PC-3 (cell line): ENCODE measurements at regions not wholly inside any gene's neighbourhood (a gene's known extent, or its start where the extent isn't known, plus 50 kb on each side); places are given as distances from the start of the nearest gene placed in this dataset.

Source experiments
- ATAC-seq: fragments of 200-7000 bp; cut with Tn5 transposase; 2 replicates; pipeline ENCODE4 v1.9.1; 2020; ENCODE audit warnings: mild to moderate bottlenecking, moderate library complexity
- BruUV-seq: library from RNA; stranded (reverse); fragments of 400-500 nt; replicated peaks from 2 replicates; lab custom pipeline; 2021; lab: Mats Ljungman, UMichigan
- CTCF ChIA-PET: fragments of 300-600 bp; sonication (Branson Sonifier 250); formaldehyde crosslinking; loops from one replicate; lab custom pipeline; 2022; ENCODE audit warnings: antibody characterized with exemption; lab: Charles Lee
- POLR2A ChIA-PET: fragments of 300-600 bp; sonication (Branson Sonifier 250); formaldehyde crosslinking; loops from one replicate; lab custom pipeline; 2022; ENCODE audit warnings: antibody characterized with exemption; ENCODE audit not compliant: unreplicated experiment; lab: Charles Lee
- DNase-seq: peaks from one replicate; pipeline ENCODE4 v3.0.0-alpha.2; 2015
- H2AFZ ChIP-seq: fragments of 300-600 bp; sonication (generic); 2 replicates; pipeline ENCODE4 v1.6.0; 2016; ENCODE audit warnings: antibody characterized with exemption, low read length
- H3F3A ChIP-seq: fragments of 300-600 bp; sonication (generic); one replicate; pipeline ENCODE4 v1.6.0; 2017; ENCODE audit warnings: antibody characterized with exemption, low read length, control low read depth, mild to moderate bottlenecking; ENCODE audit not compliant: unreplicated experiment
- H3K27ac ChIP-seq: fragments of 300-600 bp; sonication (generic); 2 replicates; pipeline ENCODE4 v1.5.1; 2016; ENCODE audit warnings: mild to moderate bottlenecking, low read length
- H3K27me3 ChIP-seq: fragments of 300-600 bp; sonication (generic); 2 replicates; pipeline ENCODE4 v1.6.1; 2016; ENCODE audit warnings: low read length, mixed read lengths
- H3K36me3 ChIP-seq: fragments of 300-600 bp; sonication (generic); 2 replicates; pipeline ENCODE4 v1.6.1; 2016; ENCODE audit warnings: low read depth, mixed run types, low read length, mixed read lengths
- H3K4me1 ChIP-seq: fragments of 300-600 bp; sonication (generic); 2 replicates; pipeline ENCODE4 v1.5.1; 2016; ENCODE audit warnings: low read length; ENCODE audit not compliant: insufficient read depth
- H3K4me2 ChIP-seq: fragments of 300-600 bp; sonication (generic); 2 replicates; pipeline ENCODE4 v1.6.0; 2016; ENCODE audit warnings: low read length
- H3K4me3 ChIP-seq: fragments of 300-600 bp; sonication (generic); 2 replicates; pipeline ENCODE4 v1.5.1; 2016; ENCODE audit warnings: mild to moderate bottlenecking, low read length, mixed read lengths
- H3K79me2 ChIP-seq: fragments of 300-600 bp; sonication (generic); 2 replicates; pipeline ENCODE4 v1.6.1; 2017; ENCODE audit warnings: low read length, mixed read lengths
- H3K9ac ChIP-seq: fragments of 300-600 bp; sonication (generic); 2 replicates; pipeline ENCODE4 v1.6.0; 2016; ENCODE audit warnings: mild to moderate bottlenecking, low read length
- H3K9me2 ChIP-seq: fragments of 300-600 bp; sonication (generic); replicated peaks from 2 replicates; pipeline ENCODE4 v1.6.1; 2016; ENCODE audit warnings: mixed run types, low read length, mixed read lengths
- H3K9me3 ChIP-seq: fragments of 300-600 bp; sonication (generic); 2 replicates; pipeline ENCODE4 v1.6.1; 2016; ENCODE audit warnings: low read length, mixed read lengths
- H4K20me1 ChIP-seq: fragments of 300-600 bp; sonication (generic); 2 replicates; pipeline ENCODE4 v1.6.1; 2016; ENCODE audit warnings: low read length, mixed read lengths
- CTCF ChIP-seq: fragments of 300-600 bp; sonication (generic); conservative IDR thresholded peaks from 2 replicates; pipeline ENCODE4 v1.5.1; 2017; ENCODE audit warnings: antibody characterized with exemption, low read depth, mild to moderate bottlenecking, low read length
- EZH2 ChIP-seq: fragments of 300-600 bp; sonication (generic); IDR thresholded peaks from one replicate; pipeline ENCODE4 v1.6.1; 2017; ENCODE audit warnings: antibody characterized with exemption, mild to moderate bottlenecking, low read length; ENCODE audit not compliant: unreplicated experiment
- EZH2phosphoT487 ChIP-seq: fragments of 300-600 bp; sonication (generic); IDR thresholded peaks from 2 replicates; pipeline ENCODE4 v1.6.1; 2018; ENCODE audit warnings: mild to moderate bottlenecking, antibody characterized with exemption, low read length, borderline replicate concordance
- intact Hi-C: fragments of 100-400 bp; cut with micrococcal nuclease; formaldehyde crosslinking; loops from 2 replicates; pipeline ENCODE4 v1.9.0; 2023

- Histone ChIP-seq H3K27me3 (no peaks in the 10 kb centered on the region), H2AFZ (no peak overlapping the region), H3K4me3 (no peak overlapping the region), H3K9me2 (0 out of 2 replicates have a peak, but pooled peaks cover 4% of the 10 kb centered on the region), H4K20me1 (no peaks in the 10 kb centered on the region), H3K4me1 (no peaks in the 10 kb centered on the region), H3F3A (no peaks in the 10 kb centered on the region), H3K36me3 (no peaks in the 10 kb centered on the region), H3K9ac (no peak overlapping the region), H3K9me3 (no peaks in the 10 kb centered on the region), H3K79me2 (no peaks in the 10 kb centered on the region), H3K27ac (no peak overlapping the region), H3K4me2 (no peak overlapping the region)
- ATAC-seq (no peak), DNase-seq (no peak)
- no peak for TF ChIP-seq EZH2phosphoT487
- TF ChIP-seq CTCF = no peak
- no peak for TF ChIP-seq EZH2
- ChIA-PET POLR2A (no interaction called here), CTCF (no interaction called here)
- intact Hi-C loops = no loop called here
- no TSS peak for BruUV-seq
Observed at GRCh38 chr21:25296252-25296651, 311.0 kb downstream of the MRPL39 start.

- Histone ChIP-seq H4K20me1 (no peaks in the 10 kb centered on the region), H3K9ac (no peak overlapping the region), H3K9me3 (no peaks in the 10 kb centered on the region), H3K36me3 (no peaks in the 10 kb centered on the region), H3K4me1 (no peaks in the 10 kb centered on the region), H3K4me3 (no peak overlapping the region), H3K27ac (no peak overlapping the region), H2AFZ (no peak overlapping the region), H3K27me3 (no peaks in the 10 kb centered on the region), H3K4me2 (no peak overlapping the region), H3F3A (no peaks in the 10 kb centered on the region), H3K79me2 (no peaks in the 10 kb centered on the region), H3K9me2 (0 out of 2 replicates have a peak, but pooled peaks cover 4% of the 10 kb centered on the region)
- no peak for ATAC-seq
- TF ChIP-seq EZH2 (no peak), EZH2phosphoT487 (no peak), CTCF (no peak)
- ChIA-PET CTCF (no interaction called here), POLR2A (no interaction called here)
- DNase-seq = no peak
- no TSS peak for BruUV-seq
- intact Hi-C loops = no loop called here
Observed at GRCh38 chr21:25292396-25292795, 314.9 kb downstream of the MRPL39 start.

- H3K9me2 ChIP-seq = no peaks in the 10 kb centered on the region
- H3K27me3 ChIP-seq = no peaks in the 10 kb centered on the region
- H3K79me2 ChIP-seq = no peaks in the 10 kb centered on the region
- ChIA-PET POLR2A (no interaction called here), CTCF (interaction anchor here (0.5 to 1.5 kb wide), 5 partner anchors 30 to 290 kb away, joined by 3 to 8 read pairs (median 3); no protein-coding TSS in a partner anchor)
- H4K20me1 ChIP-seq = no peaks in the 10 kb centered on the region
- H3F3A ChIP-seq = no peaks in the 10 kb centered on the region
- peak; percentile 62 for DNase-seq
- no peaks in the 10 kb centered on the region for H3K4me1 ChIP-seq
- no peak overlapping the region for H3K4me3 ChIP-seq
- ATAC-seq = peak; percentile 53
- no TSS peak for BruUV-seq
- peak overlapping the region; percentile 24; the same call in 1 of the 2 replicates for H2AFZ ChIP-seq
- intact Hi-C loops = loop anchor here (1.0 kb wide), 2 partner anchors 31 to 103 kb away; no protein-coding TSS in a partner anchor
- H3K9me3 ChIP-seq = no peaks in the 10 kb centered on the region
- TF ChIP-seq CTCF (peak; percentile 60), EZH2phosphoT487 (no peak), EZH2 (no peak)
- no peaks in the 10 kb centered on the region for H3K36me3 ChIP-seq
- no peak overlapping the region for H3K4me2 ChIP-seq
- no peak overlapping the region for H3K27ac ChIP-seq
- H3K9ac ChIP-seq = no peak overlapping the region
Observed at GRCh38 chr21:25283720-25284119, 323.6 kb downstream of the MRPL39 start.
